ENCODE measurements at regions not wholly inside any gene's neighbourhood (a gene's known extent, or its start where the extent isn't known, plus 50 kb on each side); places are given as distances from the start of the nearest gene placed in this dataset.

GRCh38 chr6:145468534-145468933 lies 266.8 kb downstream of the EPM2A start (continued):
- TF ChIP-seq CREB1 (IDR thresholded peaks at IDR 0.05): no peak
- no peak for TF ChIP-seq CREB1 (CRISPR knock-in tag; IDR thresholded peaks at IDR 0.05)
- TF ChIP-seq KDM5A (IDR thresholded peaks at IDR 0.05; ENCODE audit: borderline replicate concordance, low read length): no peak
- TF ChIP-seq ZHX2 (IDR thresholded peaks at IDR 0.05; ENCODE audit: low read depth): no peak
- TF ChIP-seq ZHX2 (CRISPR knock-in tag; IDR thresholded peaks at IDR 0.05; ENCODE audit: borderline replicate concordance): no peak
- no peak for TF ChIP-seq KLF13 (CRISPR knock-in tag; IDR thresholded peaks at IDR 0.05)
- no peak for TF ChIP-seq ZBTB7A (CRISPR knock-in tag; IDR thresholded peaks at IDR 0.05)
- TF ChIP-seq FOXC1 (CRISPR knock-in tag; IDR thresholded peaks at IDR 0.05; ENCODE audit: borderline replicate concordance): no peak
- no peak for TF ChIP-seq ZGPAT (CRISPR knock-in tag; IDR thresholded peaks at IDR 0.05)
- no peak for TF ChIP-seq SRY (CRISPR knock-in tag; IDR thresholded peaks at IDR 0.05)
- no peak for TF ChIP-seq FOXA3 (CRISPR knock-in tag; IDR thresholded peaks at IDR 0.05)

Measured in HepG2 (cell line).